ENCODE measurements at regions not wholly inside any gene's neighbourhood (a gene's known extent, or its start where the extent isn't known, plus 50 kb on each side); places are given as distances from the start of the nearest gene placed in this dataset.

GRCh38 chr18:11324956-11325882 lies 175.8 kb upstream of the PIEZO2 start:
- TF ChIP-seq CTCF (IDR thresholded peaks at IDR 0.05; ENCODE audit: low read depth, low read length) (no peak), POLR2A (IDR thresholded peaks at IDR 0.05; ENCODE audit: extremely low read depth, insufficient read length) (no peak), MYC (IDR thresholded peaks at IDR 0.05; ENCODE audit: low read depth, low read length) (no peak)
